Stimulated activated CD4-positive, alpha-beta T cell treated with anti-CD3 and anti-CD28 coated beads, TNF-alpha, amount 100 ng/mL, for 24 hours (primary cell): ENCODE measurements at regions not wholly inside any gene's neighbourhood (a gene's known extent, or its start where the extent isn't known, plus 50 kb on each side); places are given as distances from the start of the nearest gene placed in this dataset.
"Not testable (repeated sequence)": the region's sequence is repeated elsewhere in the genome, so short reads cannot be mapped to it uniquely, and the experiment has no call there.

Experiments
- DNase-seq, 3 experiments: peaks; one replicate each; pipeline ENCODE4 v3.0.0-alpha.2; 2020; ENCODE audit warnings: low read depth in 3 of 3

DNA sequence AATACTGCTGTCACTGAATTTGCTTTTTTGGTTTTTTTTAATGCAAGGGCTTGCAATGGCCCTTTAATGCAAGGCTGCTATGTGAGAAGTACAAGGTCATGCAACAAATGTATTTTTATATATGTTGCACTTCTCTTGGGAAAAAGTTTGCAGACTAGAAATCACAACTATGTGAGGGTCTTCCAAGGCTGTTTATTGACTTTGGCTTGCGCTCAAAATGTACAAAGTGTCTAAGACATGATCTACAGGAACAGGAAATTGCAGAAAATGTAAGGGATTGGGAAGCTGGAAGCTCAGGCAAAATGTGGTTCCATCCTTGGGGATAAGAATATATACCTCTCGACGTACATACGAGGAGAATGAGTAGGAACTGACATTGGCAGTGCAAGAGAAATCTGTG is 92.2 kb upstream of the F13A1 start:
- DNase-seq, result no peak

GRCh38 chr6:6414931-6415330 is 94.5 kb upstream of the F13A1 start:
- DNase-seq, result no peak

GRCh38 chr6:6417475-6417874 is 97.0 kb upstream of the F13A1 start:
- DNase-seq, result no peak

- no peak for DNase-seq
Observed at GRCh38 chr6:6418421-6418820, 98.0 kb upstream of the F13A1 start.

DNA sequence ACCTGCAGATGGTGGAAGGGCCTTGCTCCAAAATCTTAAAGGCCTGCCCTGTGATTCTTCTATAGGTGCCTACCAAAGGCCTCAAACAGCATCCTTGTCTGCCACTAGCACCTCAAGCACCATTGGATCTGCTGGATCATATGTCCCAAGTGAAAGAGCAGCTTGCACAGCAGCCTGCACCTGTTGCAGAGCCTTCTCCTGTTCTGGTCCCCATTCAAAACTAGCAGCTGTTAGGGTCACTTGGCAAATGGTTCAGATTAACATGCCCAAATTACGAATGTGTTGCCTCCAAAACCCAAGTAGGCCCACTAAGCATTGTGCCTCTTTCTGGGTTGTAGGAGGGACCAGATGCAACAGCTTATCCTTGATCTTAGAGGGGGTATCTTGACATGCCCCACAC is 99.6 kb upstream of the F13A1 start:
- DNase-seq, result no peak

DNA sequence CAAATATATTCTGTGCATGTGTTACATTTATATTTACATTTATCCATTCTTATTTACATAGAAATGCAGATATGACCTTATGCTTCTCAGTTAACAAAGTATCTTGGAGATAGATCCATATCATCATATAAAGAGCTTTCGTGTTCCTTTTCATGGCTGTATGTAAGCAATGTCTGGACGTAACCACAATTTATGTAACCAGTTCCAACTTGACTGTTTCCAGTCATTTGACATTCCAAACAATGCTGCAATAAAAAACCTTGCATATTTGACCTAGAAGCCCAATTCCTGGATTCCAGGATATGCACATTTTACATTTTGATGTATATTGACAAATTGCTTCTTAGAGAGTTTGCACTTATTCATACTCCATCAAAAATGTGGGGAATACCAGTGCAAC is 113.7 kb upstream of the F13A1 start:
- DNase-seq, result no peak

- DNase-seq, result no peak
Observed at GRCh38 chr6:6434723-6435122, 114.3 kb upstream of the F13A1 start.

- DNase-seq, result no peak
Observed at GRCh38 chr6:6436366-6436765, 115.9 kb upstream of the F13A1 start.

- no peak for DNase-seq
Observed at GRCh38 chr6:6436946-6437345, 116.5 kb upstream of the F13A1 start.

DNA sequence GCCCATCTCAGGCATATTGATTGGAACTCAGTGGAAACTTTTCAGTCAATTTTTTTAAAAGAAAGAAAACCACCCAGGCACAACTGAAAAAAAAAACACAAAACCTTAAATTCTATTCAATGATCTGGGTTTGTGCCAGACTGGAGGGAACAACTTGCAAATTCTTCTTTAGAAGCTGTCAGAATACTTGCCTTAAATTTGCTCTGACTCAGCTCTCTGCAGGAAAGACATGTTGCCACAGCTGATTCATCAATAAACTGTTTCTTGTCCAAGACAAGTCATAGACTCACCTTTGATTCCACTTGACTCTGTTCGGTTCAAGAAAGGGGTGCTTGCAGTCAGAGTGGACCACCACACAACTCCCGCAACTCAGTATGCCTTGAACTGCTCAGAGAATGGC is 117.8 kb upstream of the F13A1 start:
- no peak for DNase-seq

DNA sequence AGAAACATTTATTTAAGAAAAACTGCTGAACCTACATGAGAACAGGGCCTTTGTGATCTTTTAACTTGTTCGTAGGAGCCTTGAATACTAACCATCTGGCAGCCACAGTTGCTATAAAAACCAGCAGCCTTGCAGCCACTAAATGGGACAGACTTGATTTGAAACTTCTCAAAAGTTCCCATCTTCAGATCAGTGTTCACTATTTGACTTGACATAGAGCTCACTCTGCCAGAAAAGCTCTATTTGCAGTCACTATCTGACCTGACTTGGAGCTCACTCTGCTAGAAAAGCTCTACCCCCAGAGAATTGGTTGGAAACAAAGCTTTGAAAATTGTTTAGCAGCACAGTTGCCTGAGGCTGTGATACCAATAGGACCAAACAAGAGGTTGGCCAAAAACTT is 119.3 kb upstream of the F13A1 start:
- no peak for DNase-seq

- DNase-seq, result no peak
Observed at GRCh38 chr6:6452002-6452401, 131.5 kb upstream of the F13A1 start.

GRCh38 chr6:6453186-6453585 is 132.7 kb upstream of the F13A1 start:
- DNase-seq, result no peak

- no peak for DNase-seq
Observed at GRCh38 chr6:6455272-6455671, 133.2 kb upstream of the LY86 start.

DNA sequence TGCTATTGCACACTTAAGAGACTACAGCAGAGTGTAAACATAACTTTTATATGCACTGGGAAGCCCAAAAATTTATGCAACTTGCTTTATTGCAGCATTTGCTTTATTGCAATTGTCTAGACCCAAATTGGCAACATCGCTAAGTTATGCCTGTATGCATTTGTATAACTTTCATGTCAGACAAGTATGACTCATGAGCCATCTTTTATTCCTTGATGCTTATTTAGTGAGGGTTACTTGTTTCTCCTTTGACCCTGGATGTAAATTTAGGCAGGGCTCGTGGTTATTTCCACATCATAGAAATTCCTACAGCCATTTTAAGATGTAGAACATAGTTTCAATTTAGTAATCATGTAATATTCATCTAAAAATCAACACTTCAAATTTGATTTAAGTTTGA is 130.3 kb upstream of the LY86 start:
- DNase-seq, result no peak

GRCh38 chr6:6459963-6460362 is 128.6 kb upstream of the LY86 start:
- not testable (repeated sequence) for DNase-seq

DNA sequence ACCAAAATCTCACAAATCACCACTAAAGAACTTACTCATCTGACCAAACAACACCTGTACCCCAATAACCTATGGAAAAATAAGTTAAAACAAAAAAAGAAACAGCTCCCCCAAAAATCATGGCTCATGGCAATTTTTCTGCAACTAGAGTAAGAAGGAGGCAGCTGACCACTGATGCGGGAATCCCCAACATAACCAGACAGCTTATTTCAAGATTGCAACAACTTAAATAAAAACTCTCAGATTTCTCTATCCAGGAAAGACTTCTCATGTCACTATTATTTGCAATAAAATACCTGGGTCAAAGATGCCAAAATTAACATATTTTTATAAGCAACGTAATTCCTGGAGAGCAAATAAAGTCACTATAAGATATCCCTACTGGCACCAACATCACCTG is 128.1 kb upstream of the LY86 start:
- no peak for DNase-seq

- DNase-seq, result no peak
Observed at GRCh38 chr6:6461138-6461537, 127.4 kb upstream of the LY86 start.

- no peak for DNase-seq
Observed at GRCh38 chr6:6466967-6467761, 121.4 kb upstream of the LY86 start.

DNA sequence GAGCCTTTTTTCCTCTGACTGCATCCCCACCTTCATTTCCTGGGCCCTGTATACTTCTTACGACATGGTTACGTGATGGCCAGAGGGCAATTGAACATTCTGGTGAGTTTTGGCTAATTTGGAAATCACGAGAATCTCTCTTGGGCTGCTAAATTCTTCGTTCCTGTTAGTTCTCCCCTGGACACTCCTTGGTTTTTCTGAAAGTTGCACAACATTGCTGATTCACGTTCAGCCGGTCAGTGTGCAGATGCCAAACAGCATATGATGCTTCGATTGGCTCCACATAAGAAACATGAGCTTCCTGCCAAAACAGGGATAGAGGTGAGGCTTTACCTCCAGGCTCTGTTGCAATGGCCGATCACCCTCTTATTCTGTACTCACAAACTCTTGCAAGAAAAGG is 119.4 kb upstream of the LY86 start:
- no peak for DNase-seq

DNA sequence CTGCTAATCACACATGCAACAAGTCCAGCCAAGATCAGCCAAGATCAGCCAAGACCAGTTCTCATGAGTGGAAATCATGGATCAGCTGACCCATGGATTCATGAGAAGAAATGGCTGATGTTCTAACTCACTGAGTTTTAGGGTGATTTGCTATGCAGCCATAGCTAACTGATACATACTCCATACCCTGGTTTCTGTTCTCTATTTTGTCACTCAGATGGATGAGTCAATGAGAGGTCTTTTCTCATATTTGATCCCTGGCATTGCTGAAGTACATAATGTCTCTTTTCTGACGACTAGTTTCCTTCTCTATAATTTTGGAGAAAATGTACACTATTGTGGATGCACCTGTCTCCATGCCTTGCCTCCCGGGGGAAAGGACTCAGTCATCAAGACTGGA is 118.4 kb upstream of the LY86 start:
- no peak for DNase-seq

GRCh38 chr6:6471276-6471675 is 117.2 kb upstream of the LY86 start:
- no peak for DNase-seq

GRCh38 chr6:6474170-6474920 is 114.2 kb upstream of the LY86 start:
- DNase-seq, result no peak
